HG02642 (cell line): ENCODE measurements at regions not wholly inside any gene's neighbourhood (a gene's known extent, or its start where the extent isn't known, plus 50 kb on each side); places are given as distances from the start of the nearest gene placed in this dataset.

Experiments used
- ATAC-seq: cut with Tn5 transposase; IDR thresholded peaks from one replicate; pipeline ENCODE4 v1.9.1; 2021; ENCODE audit warnings: mild to moderate bottlenecking; ENCODE audit not compliant: unreplicated experiment, poor library complexity

GRCh38 chr4:4609622-4610334, 67.9 kb upstream of the STX18 start:
- no peak for ATAC-seq

- no peak for ATAC-seq
Observed at GRCh38 chr4:4608214-4608537, 66.3 kb upstream of the STX18 start.

- ATAC-seq: no peak
Observed at GRCh38 chr4:4607336-4608213, 65.7 kb upstream of the STX18 start.

GRCh38 chr4:4606321-4606720, 64.5 kb upstream of the STX18 start:
- no peak for ATAC-seq

- ATAC-seq: no peak
Observed at GRCh38 chr4:4605849-4606248, 64.0 kb upstream of the STX18 start.

GRCh38 chr4:4603592-4603991, 61.7 kb upstream of the STX18 start:
- no peak for ATAC-seq

GRCh38 chr4:4603067-4603466, 61.2 kb upstream of the STX18 start:
- no peak for ATAC-seq

- ATAC-seq: no peak
Observed at GRCh38 chr4:4602468-4602867, 60.6 kb upstream of the STX18 start.

- no peak for ATAC-seq
Observed at GRCh38 chr4:4601803-4602369, 60.0 kb upstream of the STX18 start.

- ATAC-seq: no peak
Observed at GRCh38 chr4:4599481-4600275, 57.8 kb upstream of the STX18 start.

- ATAC-seq: no peak
Observed at GRCh38 chr4:4598851-4599411, 57.1 kb upstream of the STX18 start.

GRCh38 chr4:4596720-4597119, 54.9 kb upstream of the STX18 start:
- no peak for ATAC-seq

GRCh38 chr4:4595252-4595651, 53.4 kb upstream of the STX18 start:
- no peak for ATAC-seq

GRCh38 chr4:4594285-4594920, 52.6 kb upstream of the STX18 start:
- no peak for ATAC-seq

- ATAC-seq: no peak
Observed at GRCh38 chr4:4593596-4594284, 51.9 kb upstream of the STX18 start.

GRCh38 chr4:4592414-4592813, 50.6 kb upstream of the STX18 start:
- no peak for ATAC-seq
